ENCODE measurements at regions not wholly inside any gene's neighbourhood (a gene's known extent, or its start where the extent isn't known, plus 50 kb on each side); places are given as distances from the start of the nearest gene placed in this dataset.
"Not testable (repeated sequence)": the region's sequence is repeated elsewhere in the genome, so short reads cannot be mapped to it uniquely, and the experiment has no call there.

DNA sequence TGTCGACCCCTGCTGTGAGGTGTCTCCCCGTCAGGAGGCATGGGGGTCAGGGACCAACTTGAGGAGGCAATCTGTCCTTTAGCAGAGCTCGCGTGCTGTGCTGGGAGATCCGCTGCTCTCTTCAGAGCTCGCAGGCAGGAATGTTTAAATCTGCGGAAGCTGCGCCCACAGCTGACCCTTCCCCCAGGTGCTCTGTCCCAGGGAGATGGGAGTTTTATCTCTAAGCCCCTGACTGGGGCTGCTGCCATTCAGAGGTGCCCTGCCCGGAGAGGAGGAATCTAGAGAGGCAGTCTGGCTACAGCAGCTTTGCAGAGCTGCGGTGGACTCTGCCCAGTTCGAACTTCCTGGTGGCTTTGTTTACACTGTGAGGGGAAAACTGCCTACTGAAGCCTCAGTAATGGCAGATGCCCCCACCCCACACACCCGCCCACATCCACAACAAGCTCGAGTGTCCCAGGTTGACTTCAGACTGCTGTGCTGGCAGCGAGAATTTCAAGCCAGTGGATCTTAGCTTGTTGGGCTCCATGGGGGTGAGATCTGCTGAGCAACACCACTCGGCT, 133.1 kb downstream of the CENPC start:
- DNase-seq: not testable (repeated sequence)

GRCh38 chr4:67403342-67403741, 142.0 kb downstream of the CENPC start:
- no peak for DNase-seq

GRCh38 chr4:67401902-67402301, 143.4 kb downstream of the CENPC start:
- DNase-seq: no peak

DNA sequence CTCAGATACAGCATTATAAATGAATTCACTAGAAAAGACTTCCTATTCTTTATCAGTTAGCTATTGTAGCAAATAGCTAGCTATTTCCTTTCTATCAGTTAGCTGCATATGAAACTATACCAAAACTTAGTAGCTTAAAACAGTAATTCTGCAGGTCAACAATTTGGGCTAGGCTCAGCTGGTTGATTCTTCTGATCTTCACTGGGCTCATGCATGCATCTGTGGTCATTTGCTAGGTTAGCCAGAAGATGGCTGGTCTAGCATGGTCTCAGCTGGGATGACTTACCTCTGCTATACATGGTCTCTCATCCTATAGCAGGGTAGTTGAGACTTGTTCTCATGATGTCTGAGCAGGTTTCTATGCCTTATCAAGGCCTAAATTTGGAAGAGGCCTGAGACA, 147.4 kb downstream of the CENPC start:
- DNase-seq: no peak

DNA sequence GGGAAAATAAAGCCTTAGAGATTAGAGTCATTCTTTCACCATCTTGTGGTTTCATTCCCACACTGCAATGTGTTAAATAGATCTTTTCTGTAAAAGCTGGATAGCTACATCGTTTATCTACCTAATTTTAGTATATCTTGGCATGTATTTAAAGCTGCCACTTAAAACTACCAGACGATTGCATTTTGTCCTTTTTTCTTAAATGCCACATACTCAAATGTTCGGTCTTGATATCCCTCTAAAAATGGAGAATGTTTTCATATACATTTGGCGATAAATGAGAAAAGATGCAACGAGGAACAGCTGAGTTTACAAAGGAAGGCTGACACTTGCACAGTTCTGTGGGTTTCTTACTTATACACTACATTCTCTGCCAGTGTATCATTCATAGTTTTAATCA, 148.3 kb downstream of the CENPC start:
- DNase-seq: no peak

DNA sequence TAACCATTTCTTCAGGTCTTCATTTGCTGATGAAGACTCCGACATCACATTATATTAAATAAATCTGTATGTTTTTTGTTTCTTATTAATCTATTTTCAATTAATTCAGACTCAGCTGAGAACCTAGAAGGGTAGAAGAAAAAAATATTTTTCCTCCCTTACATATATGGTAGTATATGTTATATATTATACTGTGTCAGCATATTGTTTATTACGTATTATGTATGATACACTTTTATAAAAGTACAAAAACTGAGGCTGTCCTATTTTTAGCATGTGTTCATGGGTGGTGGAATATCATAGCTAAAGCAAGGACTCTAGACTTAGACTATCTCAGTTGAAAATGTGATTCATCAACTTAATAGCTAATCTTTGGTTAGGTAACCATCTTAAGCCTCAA, 149.3 kb downstream of the CENPC start:
- no peak for DNase-seq

GRCh38 chr4:67394879-67395278, 150.4 kb downstream of the CENPC start:
- DNase-seq: no peak

- DNase-seq: no peak
Measured at GRCh38 chr4:67393699-67394281, 151.5 kb downstream of the CENPC start.

GRCh38 chr4:67393007-67393406, 152.3 kb downstream of the CENPC start:
- no peak for DNase-seq

GRCh38 chr4:67381406-67381804, 163.9 kb downstream of the CENPC start:
- DNase-seq: not testable (repeated sequence)

DNA sequence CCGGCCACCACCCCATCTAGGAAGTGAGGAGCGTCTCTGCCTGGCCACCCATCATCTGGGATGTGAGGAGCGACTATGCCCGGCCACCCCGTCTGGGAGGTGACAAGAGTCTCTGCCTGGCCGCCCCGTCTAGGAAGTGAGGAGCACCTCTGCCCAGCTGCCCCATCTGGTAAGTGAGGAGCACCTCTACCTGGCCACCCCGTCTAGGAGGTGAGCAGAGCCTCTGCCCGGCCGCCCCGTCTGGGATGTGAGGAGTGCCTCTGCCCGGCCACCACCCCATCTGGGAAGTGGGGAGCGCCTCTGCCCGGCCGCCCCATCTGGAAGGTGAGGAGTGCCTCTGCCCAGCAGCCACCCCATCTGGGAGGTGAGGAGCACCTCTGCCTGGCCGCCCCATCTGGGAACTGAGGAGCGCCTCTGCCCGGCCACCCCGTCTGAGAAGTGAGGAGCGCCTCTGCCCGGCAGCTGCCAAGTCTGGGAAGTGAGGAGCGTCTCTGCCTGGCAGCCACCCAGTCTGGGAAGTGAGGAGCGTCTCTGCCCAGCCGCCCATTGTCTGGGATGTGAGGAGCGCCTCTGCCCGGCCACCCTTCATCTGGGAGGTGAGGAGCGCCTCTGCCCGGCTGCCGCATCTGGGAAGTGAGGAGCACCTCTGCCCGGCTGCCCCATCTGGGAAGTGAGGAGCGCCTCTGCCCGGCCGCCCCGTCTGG, 164.4 kb downstream of the CENPC start:
- DNase-seq: not testable (repeated sequence)

- DNase-seq: no peak
Measured at GRCh38 chr4:67380154-67380553, 165.1 kb downstream of the CENPC start.

DNA sequence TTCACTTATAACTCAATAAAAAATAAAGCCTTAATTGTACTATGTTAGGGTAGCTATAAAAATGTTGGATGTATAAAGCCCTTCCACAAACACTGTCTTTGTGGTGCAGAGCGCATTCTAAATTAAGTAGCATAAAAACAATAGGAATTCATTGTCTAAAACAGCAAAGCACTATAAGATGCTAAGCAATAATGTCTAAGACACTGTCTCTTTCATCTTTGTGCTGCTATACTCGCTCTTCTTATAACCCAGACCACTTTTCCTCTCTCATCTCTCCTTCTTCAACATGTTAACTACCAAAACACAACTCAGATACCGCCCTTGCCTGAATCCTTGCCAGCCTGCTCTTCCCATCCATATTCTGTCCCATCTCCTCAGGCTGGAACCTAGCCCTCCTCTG, 170.0 kb downstream of the CENPC start:
- DNase-seq: no peak

DNA sequence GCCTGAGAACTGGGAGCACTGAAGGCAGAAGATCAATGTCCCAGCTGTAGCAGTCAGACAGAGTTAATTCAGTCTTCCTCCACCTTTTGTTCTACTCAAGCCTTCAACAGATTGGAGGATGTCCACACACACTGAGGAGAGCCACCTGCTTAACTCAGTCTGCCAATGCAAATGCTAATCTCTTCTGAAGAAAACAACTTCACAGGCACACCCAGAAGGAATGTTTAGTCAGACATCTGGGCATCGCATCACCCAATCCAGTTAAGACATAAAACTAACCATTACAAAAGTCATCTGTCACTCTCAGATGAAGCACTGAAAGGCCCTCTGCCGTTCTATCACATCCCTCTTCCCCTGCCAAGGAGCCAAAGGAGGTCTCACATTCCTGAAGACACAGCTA, 173.7 kb downstream of the CENPC start:
- DNase-seq: no peak

- no peak for DNase-seq
Measured at GRCh38 chr4:67366311-67366861, 178.9 kb downstream of the CENPC start.

GRCh38 chr4:67365661-67366245, 179.6 kb downstream of the CENPC start:
- no peak for DNase-seq

GRCh38 chr4:67355806-67356205, 189.5 kb downstream of the CENPC start:
- no peak for DNase-seq

DNA sequence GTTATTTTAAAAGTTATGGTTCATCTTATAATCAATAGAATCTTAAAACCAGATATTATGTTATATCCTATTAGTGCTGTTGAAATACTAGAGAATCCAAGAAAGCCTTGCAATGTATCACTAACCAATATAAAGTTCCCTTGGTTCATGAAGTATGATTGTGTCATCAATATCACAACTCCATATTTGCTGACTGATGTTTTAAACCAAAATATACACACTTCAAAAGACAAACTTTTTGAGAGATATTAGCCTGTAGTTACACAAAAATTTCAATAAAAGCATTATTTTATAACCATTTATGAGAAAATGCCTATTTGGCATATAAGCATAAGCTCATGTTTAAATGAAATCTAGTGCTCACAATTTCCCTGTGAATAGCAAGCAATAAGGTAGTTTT, 198.6 kb downstream of the CENPC start:
- no peak for DNase-seq

DNA sequence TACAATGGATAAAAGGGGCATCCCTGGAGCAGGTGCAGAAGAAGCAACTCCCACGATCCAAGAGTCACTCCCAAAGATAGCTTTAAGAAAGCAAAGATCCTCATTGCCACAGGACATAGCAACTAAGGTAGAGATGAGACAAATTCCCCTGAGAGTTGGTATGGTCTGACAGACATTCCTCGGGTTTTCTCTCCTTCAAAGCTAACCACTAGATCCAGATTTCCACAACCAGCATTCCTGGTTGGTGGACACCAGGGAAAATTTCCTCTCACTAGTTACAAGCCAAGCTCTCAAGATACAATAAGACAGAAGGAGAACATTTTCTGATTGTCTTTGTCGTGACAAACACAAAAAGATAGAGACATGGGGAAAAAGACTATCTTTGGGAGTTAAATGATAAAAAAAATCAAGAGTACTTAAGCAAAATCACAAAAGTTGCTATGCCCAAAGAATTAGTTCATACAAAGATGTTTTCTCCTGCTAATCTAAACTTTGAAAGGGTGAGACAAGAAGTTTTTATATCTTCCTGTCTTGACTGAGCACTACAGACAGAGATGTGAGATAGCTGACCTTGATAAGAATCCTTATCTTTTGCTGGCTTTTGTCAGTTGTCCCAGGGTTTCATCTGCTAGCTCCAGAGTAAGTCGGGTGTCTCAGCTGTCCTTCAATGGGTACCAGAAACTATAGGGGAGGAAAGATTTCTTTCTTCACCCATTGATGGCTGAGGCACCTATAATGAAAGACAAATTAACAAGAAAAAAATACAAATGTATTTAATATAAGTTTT, 200.5 kb downstream of the CENPC start:
- DNase-seq: no peak

GRCh38 chr4:67343199-67343598, 202.1 kb downstream of the CENPC start:
- DNase-seq: no peak

DNA sequence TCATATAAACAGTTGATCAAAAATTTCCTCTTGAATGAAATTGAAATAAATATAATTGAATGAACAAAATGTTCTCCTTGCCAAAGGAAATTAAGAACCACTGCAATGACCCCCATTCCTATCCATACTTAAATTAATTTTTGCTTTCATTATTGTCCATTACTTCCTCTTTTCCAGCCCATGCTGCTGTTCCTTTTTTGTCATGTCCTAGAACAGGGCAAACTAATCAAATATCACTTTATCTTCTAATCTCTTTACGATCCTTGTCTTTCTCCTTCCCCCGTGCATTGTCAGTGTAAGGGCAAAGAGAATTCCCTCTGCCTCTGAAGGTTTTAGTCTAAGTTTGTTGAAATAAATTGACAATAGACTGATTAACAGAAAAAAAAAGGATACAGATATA, 203.0 kb downstream of the CENPC start:
- no peak for DNase-seq

DNA sequence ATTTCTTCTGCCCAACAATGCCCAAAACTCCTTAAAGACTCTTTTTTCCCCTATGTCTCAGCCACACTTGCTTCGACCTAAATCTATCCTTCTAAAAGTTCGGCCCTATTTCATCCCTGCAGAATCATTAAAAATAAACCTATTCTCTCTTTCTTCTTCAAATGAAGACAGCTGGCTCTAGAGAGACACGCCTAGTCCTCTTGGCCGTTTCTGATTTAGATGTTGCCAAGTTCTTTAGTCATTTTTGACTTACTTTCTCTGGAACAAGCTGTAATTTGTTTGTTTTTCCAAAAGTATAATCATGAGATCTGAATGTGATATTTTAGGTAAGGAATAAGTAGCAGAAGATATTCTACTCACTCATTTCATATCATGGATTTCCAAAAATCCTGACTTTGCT, 211.6 kb downstream of the CENPC start:
- no peak for DNase-seq

GRCh38 chr4:67332627-67333026, 212.7 kb downstream of the CENPC start:
- DNase-seq: no peak

All from femur (tissue), 1 donor.